VCaP (cell line): ENCODE measurements at regions not wholly inside any gene's neighbourhood (a gene's known extent, or its start where the extent isn't known, plus 50 kb on each side); places are given as distances from the start of the nearest gene placed in this dataset.

ENCODE experiments used
- H3K27ac ChIP-seq: fragments of 450-650 bp; 2 replicates; pipeline ENCODE4 v1.5.1; 2017
- TF ChIP-seq, protein P1 (sequence below): fragments of 450-650 bp; conservative IDR thresholded peaks from 2 replicates; pipeline ENCODE4 v1.5.1; 2017; ENCODE audit warnings: mild to moderate bottlenecking, moderate library complexity

DNA sequence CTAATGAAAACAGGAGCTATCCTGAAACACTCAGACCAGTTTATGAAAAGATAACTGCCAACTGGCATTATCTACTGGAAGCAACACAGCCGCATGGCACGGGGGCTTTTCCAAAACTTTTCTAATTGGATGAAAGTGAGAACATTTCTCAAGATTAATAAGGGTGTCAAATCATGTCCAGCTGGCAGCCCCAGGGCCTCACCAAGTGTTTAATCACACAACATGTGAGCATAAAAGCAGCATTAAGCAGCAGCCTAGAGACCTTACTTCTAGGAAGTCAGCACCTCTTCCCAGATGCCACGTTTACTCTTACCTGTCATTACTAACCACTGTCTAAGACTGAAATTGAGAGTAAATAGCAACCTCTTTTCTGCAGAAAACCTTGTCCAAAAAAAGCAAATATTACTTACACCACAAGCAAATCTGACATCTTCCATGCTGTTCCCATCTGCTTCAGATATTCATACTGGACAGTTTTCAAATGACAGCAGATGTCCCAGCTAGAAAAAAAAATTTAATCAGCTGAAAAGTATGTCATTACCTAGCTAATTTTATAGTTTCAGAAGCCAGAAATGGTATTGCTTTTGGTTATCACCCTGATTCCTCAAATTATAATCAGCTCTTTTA, 341.5 kb upstream of the ZP4 start:
- TF ChIP-seq, protein P1, sequence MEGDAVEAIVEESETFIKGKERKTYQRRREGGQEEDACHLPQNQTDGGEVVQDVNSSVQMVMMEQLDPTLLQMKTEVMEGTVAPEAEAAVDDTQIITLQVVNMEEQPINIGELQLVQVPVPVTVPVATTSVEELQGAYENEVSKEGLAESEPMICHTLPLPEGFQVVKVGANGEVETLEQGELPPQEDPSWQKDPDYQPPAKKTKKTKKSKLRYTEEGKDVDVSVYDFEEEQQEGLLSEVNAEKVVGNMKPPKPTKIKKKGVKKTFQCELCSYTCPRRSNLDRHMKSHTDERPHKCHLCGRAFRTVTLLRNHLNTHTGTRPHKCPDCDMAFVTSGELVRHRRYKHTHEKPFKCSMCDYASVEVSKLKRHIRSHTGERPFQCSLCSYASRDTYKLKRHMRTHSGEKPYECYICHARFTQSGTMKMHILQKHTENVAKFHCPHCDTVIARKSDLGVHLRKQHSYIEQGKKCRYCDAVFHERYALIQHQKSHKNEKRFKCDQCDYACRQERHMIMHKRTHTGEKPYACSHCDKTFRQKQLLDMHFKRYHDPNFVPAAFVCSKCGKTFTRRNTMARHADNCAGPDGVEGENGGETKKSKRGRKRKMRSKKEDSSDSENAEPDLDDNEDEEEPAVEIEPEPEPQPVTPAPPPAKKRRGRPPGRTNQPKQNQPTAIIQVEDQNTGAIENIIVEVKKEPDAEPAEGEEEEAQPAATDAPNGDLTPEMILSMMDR = no peak
- no peak overlapping the region for H3K27ac ChIP-seq

DNA sequence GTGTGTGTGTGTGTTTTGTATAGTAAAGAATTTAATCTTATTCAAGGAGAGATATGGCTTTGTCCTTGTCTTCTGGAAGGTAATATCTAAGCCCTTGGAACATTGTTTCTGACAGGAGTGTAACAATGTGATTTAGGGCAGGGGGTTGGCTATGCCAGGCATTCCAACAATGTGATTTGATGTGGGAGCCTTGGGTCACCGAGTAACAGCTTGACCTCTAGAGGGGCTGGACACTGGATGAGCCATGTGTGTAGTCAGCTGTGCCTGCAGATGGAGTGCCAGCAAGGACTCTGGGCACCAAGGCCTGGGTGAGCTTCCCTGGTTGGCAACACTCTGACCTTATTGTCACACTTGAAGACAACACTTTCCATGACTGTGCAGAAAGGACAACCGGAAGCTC, 336.1 kb upstream of the ZP4 start:
- no peak overlapping the region for H3K27ac ChIP-seq
- TF ChIP-seq, protein P1 = no peak

DNA sequence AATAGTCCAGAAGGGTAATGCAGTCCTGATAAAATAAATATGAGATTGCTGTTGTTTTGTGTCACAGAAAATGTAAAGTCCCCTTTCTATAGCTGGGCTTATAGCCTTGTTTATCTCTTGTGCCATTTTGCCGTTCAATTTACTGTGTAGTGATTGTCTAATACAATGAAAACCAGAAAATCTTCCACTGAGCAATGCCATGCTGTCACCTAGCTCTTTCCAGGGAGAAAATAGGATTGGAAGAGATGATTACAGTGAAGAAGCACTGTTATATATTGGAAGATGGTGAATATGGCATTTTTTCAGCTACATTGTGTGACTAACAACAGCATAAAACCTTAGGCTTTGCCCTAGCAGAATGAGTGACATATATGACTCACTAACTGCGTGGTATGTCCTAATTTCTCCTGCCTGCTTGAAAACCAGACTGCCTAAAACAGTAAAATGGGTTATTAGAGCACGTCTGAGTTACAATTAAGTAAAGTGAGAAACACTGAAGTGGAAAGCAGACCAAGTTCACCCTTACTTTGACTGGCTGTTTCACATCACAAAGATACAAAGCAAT, 332.4 kb upstream of the ZP4 start:
- no peak overlapping the region for H3K27ac ChIP-seq
- TF ChIP-seq, protein P1 = no peak

DNA sequence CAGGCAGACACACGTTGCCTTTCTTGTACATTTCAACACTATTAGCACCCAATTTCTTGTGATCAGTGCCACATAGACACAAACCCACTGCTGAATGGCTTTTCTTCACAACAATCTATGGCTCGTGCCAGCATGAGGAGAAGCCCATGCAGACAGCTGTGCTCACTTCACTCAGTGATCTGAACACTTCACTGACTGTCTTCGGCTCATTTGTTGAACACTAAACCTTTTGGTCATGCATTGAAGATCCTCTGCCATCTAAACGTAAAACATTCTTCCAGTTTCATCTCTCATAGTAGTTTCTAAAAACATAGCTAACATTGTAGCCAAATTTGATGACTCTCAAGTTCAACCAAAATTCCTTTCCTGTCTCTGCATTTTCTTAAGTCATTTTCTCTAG, 331.0 kb upstream of the ZP4 start:
- H3K27ac ChIP-seq = no peak overlapping the region
- TF ChIP-seq, protein P1 = no peak

DNA sequence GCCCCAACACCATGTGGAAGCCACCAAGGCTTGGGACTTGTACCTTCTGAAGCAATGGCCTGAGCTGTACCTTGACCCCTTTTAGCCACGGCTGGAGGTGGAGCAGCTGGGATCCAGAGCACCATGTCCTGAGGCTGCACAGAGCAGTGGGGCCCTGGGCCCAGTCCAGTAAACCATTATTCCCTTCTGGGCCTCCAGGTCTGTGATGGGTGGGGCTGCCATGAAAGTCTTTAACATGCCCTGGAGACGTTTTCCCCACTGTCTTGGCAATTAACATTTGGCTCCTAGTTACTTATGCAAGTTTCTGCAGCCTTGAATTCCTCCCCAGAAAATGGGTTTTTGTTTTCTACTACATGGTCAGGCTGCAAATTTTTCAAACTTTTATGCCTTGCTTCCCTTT, 323.7 kb upstream of the ZP4 start:
- no peak overlapping the region for H3K27ac ChIP-seq
- TF ChIP-seq, protein P1 = no peak

DNA sequence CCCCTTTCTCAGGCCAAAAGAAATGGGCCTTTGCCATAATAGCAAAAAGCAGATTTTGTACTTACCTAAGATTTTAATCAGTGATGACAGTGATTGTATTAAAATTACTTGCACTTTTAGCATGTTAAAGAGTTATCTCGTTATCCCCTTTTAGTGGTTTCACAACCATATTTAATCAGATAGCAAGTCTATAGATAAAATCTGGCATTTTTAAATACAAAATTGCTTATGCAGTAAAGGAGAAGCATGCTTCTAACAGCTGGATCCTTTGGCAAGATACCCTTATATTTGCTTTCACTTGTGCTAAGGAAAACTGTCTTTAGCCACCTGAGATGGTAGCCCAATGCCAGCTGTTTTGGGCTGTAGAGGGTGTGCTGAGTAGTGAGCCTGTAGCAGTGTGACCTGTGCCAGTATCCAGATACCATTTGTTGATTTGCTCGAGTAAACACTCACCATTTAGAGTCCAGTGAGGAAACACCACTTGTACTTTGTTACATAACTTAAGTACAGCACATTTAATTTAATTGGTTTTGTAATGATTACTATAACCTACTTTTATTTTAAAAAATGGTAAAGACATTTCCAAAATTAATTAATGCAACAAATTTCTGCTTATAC, 314.4 kb upstream of the ZP4 start:
- no peak overlapping the region for H3K27ac ChIP-seq
- TF ChIP-seq, protein P1 = no peak

DNA sequence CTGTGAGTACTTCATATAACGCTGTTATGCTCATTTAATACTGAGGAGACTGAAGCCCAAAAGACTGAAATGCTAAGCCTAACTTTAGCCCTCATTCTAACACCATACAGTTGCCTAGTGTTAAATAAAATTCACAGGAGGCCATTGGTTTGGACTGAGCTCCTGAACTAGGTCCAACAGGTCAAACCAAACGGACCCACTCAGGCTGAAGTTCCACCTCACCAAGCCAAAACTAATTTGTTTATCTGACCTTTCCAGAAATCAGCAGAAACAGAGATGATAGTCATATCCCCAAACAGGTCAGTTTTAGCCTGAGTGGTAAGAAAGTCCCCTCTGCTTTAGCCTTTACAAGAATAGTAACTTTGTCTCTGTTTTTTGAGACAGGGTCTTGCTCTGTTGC, 311.3 kb upstream of the ZP4 start:
- TF ChIP-seq, protein P1 = no peak
- no peak overlapping the region for H3K27ac ChIP-seq
